Epithelial cell of proximal tubule (primary cell): ENCODE measurements at regions not wholly inside any gene's neighbourhood (a gene's known extent, or its start where the extent isn't known, plus 50 kb on each side); places are given as distances from the start of the nearest gene placed in this dataset.

Source experiments
- DNase-seq: peaks from one replicate; pipeline ENCODE4 v3.0.0-alpha.2; 2011; ENCODE audit warnings: low read depth
- H3K4me3 ChIP-seq: 2 replicates; pipeline ENCODE4 v1.5.1; 2011; ENCODE audit warnings: low read depth, mild to moderate bottlenecking, low read length
- CTCF ChIP-seq: conservative IDR thresholded peaks from 2 replicates; pipeline ENCODE4 v1.5.1; 2012; ENCODE audit warnings: low read depth, mild to moderate bottlenecking, low read length

DNA sequence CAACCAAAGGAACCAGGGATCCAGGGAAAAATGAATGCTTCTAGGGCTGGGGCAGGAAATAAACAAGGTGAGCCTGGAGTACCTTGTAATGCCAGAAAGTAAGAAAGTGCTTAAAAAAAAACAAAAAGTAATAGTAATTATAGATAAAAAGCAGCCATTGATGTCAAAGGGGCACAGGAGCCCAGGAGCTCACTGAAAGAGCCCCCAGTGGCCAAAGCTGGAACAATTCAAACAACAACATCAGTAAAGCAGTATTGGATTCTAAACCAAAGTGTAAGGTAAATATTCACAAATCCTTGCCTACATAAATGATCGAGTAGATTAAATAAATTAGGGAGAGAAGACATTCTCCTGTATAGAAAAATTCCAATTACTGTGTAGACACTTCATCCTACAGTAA, 114.3 kb upstream of the ARL4C start:
- no peak for DNase-seq
- H3K4me3 ChIP-seq, result no peak overlapping the region
- peak; percentile 53 for TF ChIP-seq CTCF

DNA sequence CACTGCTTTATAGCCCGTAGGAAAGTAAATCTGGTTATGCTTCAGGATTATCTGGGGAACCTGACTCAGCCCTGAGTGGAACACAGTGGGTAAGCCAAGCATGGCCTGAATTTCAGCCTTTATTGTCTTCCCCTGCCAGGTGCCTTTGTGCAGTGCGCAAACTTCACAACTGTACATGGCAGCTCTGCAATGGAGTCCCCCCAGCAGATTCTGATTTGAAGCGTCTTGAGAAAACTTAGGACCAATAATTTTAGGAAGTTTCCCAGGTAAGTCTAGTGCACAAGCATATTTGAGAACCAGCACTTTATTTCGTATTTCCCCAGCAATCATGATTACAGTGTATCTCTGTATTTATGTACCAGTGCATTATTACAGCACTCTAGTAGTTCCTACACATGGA, 112.1 kb upstream of the ARL4C start:
- no peak overlapping the region for H3K4me3 ChIP-seq
- DNase-seq, result no peak
- TF ChIP-seq CTCF, result no peak

GRCh38 chr2:234607691-234608090, 110.8 kb upstream of the ARL4C start:
- DNase-seq, result no peak
- no peak overlapping the region for H3K4me3 ChIP-seq
- no peak for TF ChIP-seq CTCF

DNA sequence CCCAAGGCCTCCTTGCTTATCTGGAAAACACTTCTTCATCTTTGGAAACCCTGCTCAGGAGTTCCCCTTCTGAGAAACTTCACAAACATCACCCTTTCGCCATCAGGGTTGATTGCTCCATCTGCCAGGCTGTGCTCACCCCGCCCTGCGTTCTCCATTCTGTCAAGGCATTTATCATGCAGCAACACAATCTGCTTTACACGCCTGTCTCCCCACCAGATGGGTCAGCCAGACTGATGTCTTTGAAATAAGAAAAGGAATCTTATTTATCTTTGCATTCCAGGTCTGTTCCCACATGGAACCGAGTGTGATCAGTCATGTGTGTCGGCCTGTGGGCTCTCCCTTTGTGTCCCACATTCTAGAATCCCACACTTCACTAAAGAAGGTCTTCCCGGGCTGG, 110.0 kb upstream of the ARL4C start:
- no peak overlapping the region for H3K4me3 ChIP-seq
- TF ChIP-seq CTCF, result no peak
- DNase-seq, result peak; percentile 27

GRCh38 chr2:234603619-234604018, 106.7 kb upstream of the ARL4C start:
- no peak for DNase-seq
- H3K4me3 ChIP-seq, result no peak overlapping the region
- no peak for TF ChIP-seq CTCF

DNA sequence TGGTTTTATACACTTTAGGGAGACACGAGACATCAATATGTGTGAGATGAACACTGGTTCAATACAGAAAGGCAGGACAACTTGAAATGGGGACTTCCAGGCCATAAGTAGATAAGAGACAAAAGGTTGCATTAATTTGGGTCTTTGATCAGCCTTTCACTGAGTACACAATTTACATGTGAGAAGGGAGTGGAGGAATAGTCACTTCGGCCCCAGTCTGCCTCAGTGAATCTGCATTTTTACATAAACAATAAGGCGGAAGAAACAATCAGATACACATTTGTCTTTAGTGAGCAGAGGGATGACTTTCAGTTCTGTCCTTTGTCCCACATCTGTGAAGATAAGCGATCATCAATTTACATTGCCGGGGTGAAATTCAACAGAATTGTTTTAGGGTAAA, 104.3 kb upstream of the ARL4C start:
- H3K4me3 ChIP-seq, result no peak overlapping the region
- no peak for DNase-seq
- no peak for TF ChIP-seq CTCF

- TF ChIP-seq CTCF, result no peak
- no peak overlapping the region for H3K4me3 ChIP-seq
- DNase-seq, result no peak
Observed at GRCh38 chr2:234597576-234597861, 100.6 kb upstream of the ARL4C start.
